SK-N-SH (cell line): ENCODE measurements at regions not wholly inside any gene's neighbourhood (a gene's known extent, or its start where the extent isn't known, plus 50 kb on each side); places are given as distances from the start of the nearest gene placed in this dataset.

Experiments
- CTCF ChIA-PET: fragments of 300-600, 350-600 bp; formaldehyde crosslinking; extraction: SDS; loops from one replicate; lab custom pipeline; 2021; lab: Yijun Ruan, JAX
- POLR2A ChIA-PET: fragments of 350-600 bp; sonication (Branson Sonifier 250); formaldehyde crosslinking; extraction: SDS; loops from one replicate; lab custom pipeline; 2020; ENCODE audit warnings: antibody characterized with exemption, inconsistent platforms; lab: Yijun Ruan, JAX
- DNase-seq: peaks from one replicate; pipeline ENCODE4 v3.0.0; 2012
- H2AFZ ChIP-seq: fragments of 200-600 bp; sonication (generic); 2 replicates; pipeline ENCODE4 v1.8.1; 2016; ENCODE audit warnings: antibody characterized with exemption, mild to moderate bottlenecking, low read depth
- H3F3A ChIP-seq: fragments of 200-600 bp; sonication (generic); replicated peaks from 2 replicates; pipeline ENCODE3; 2016; ENCODE audit warnings: antibody characterized with exemption, mild to moderate bottlenecking; ENCODE audit not compliant: insufficient read depth
- H3K27ac ChIP-seq, 2 experiments: fragments of 200-500 bp in 1 of 2; fragments of 200-600 bp in 1 of 2; sonication (Bioruptor generic) in 1 of 2; sonication (generic), shearing (Covaris generic) in 1 of 2; 2 replicates each; pipeline versions ENCODE4 v1.5.1 to v1.6.1; 2014 to 2016; ENCODE audit warnings: low read depth in 2 of 2, inconsistent platforms in 1 of 2, low read length in 1 of 2, mild to moderate bottlenecking in 1 of 2, mixed read lengths in 1 of 2
- H3K27me3 ChIP-seq: fragments of 200-600 bp; sonication (generic), shearing (Covaris generic); 2 replicates; pipeline ENCODE4 v1.6.1; 2016; ENCODE audit warnings: mixed run types; ENCODE audit not compliant: insufficient read depth
- H3K36me3 ChIP-seq, 2 experiments: fragments of 200-500 bp in 1 of 2; fragments of 200-600 bp in 1 of 2; sonication (Bioruptor generic) in 1 of 2; sonication (generic) in 1 of 2; replicated peaks in 1 of 2; 2 replicates each; pipeline versions ENCODE3 to v1.5.1; 2014 to 2016; ENCODE audit warnings: low read length in 1 of 2, mild to moderate bottlenecking in 1 of 2; ENCODE audit not compliant: insufficient read depth in 2 of 2, control insufficient read depth in 1 of 2
- H3K4me1 ChIP-seq, 2 experiments: fragments of 200-500 bp in 1 of 2; fragments of 200-600 bp in 1 of 2; sonication (Bioruptor generic) in 1 of 2; sonication (generic), shearing (Covaris generic) in 1 of 2; 2 replicates each; pipeline versions ENCODE4 v1.5.1 to v1.6.1; 2014 to 2016; ENCODE audit warnings: low read depth in 1 of 2, low read length in 1 of 2, mixed run types in 1 of 2; ENCODE audit not compliant: insufficient read depth in 2 of 2, control insufficient read depth in 1 of 2
- H3K4me2 ChIP-seq: fragments of 200-600 bp; sonication (generic), shearing (Covaris generic); 2 replicates; pipeline ENCODE4 v1.6.1; 2017; ENCODE audit warnings: mixed run types
- H3K4me3 ChIP-seq, 2 experiments: fragments of 200-500 bp in 1 of 2; fragments of 200-600 bp in 1 of 2; sonication (Bioruptor generic) in 1 of 2; sonication (generic), shearing (Covaris generic) in 1 of 2; 2 replicates each; pipeline versions ENCODE4 v1.5.1 to v1.8.1; 2014 to 2016; ENCODE audit warnings: low read depth in 2 of 2, inconsistent platforms in 1 of 2, low read length in 1 of 2, mild to moderate bottlenecking in 1 of 2, mixed read lengths in 1 of 2, moderate library complexity in 1 of 2
- H3K79me2 ChIP-seq: fragments of 200-600 bp; sonication (generic); 2 replicates; pipeline ENCODE4 v1.8.1; 2017; ENCODE audit warnings: mild to moderate bottlenecking; ENCODE audit not compliant: insufficient read depth
- H3K9ac ChIP-seq: fragments of 200-600 bp; sonication (generic); 2 replicates; pipeline ENCODE4 v1.6.1; 2017; ENCODE audit warnings: mixed run types
- H3K9me2 ChIP-seq: fragments of 200-600 bp; sonication (generic); 2 replicates; pipeline ENCODE4 v1.6.1; 2017; ENCODE audit warnings: mixed run types
- H3K9me3 ChIP-seq: fragments of 200-600 bp; sonication (generic); 2 replicates; pipeline ENCODE4 v1.6.1; 2017; ENCODE audit warnings: mixed run types, mild to moderate bottlenecking, moderate library complexity
- H4K20me1 ChIP-seq: fragments of 200-600 bp; sonication (generic); 2 replicates; pipeline ENCODE4 v1.6.1; 2017; ENCODE audit warnings: mild to moderate bottlenecking, mixed run types; ENCODE audit not compliant: insufficient read depth
- CHD2 ChIP-seq: fragments of 150-350 bp; IDR thresholded peaks from 2 replicates; pipeline ENCODE4 v1.6.1; 2018; ENCODE audit warnings: low read length; ENCODE audit not compliant: partially characterized antibody
- EP300 ChIP-seq, 2 experiments: IDR thresholded peaks; 2 replicates each; pipeline versions ENCODE4 v1.4.0 to v1.6.1; 2012; ENCODE audit warnings: borderline replicate concordance in 1 of 2, low read depth in 1 of 2, low read length in 1 of 2
- FOSL2 ChIP-seq: IDR thresholded peaks from 2 replicates; pipeline ENCODE4 v1.4.0; 2012; ENCODE audit warnings: low read depth, mild to moderate bottlenecking, moderate library complexity, borderline replicate concordance
- FOXJ3 ChIP-seq: sonication (generic); formaldehyde crosslinking; IDR thresholded peaks from 2 replicates; pipeline ENCODE4 v1.5.1; 2020; ENCODE audit warnings: mild to moderate bottlenecking, missing genetic modification reagents
- GATA2 ChIP-seq: sonication (generic); formaldehyde crosslinking; IDR thresholded peaks from 2 replicates; pipeline ENCODE4 v1.5.0; 2020; ENCODE audit warnings: mild to moderate bottlenecking, missing genetic modification reagents
- IRF3 ChIP-seq: fragments of 150-350 bp; IDR thresholded peaks from 2 replicates; pipeline ENCODE4 v1.6.1; 2016; ENCODE audit warnings: mild to moderate bottlenecking, low read depth, low read length
- MEF2A ChIP-seq: IDR thresholded peaks from 2 replicates; pipeline ENCODE4 v1.4.0; 2012; ENCODE audit warnings: low read depth, borderline replicate concordance
- NRF1 ChIP-seq: IDR thresholded peaks from 2 replicates; pipeline ENCODE4 v1.6.1; 2012; ENCODE audit warnings: low read depth, mild to moderate bottlenecking, low read length
- POLR2AphosphoS5 ChIP-seq: IDR thresholded peaks from 2 replicates; pipeline ENCODE4 v1.6.1; 2012; ENCODE audit warnings: low read depth, low read length
- RFX5 ChIP-seq: IDR thresholded peaks from 2 replicates; pipeline ENCODE4 v1.6.1; 2012; ENCODE audit warnings: mild to moderate bottlenecking, improper control_type of control experiment, low read length
- RXRA ChIP-seq: IDR thresholded peaks from 2 replicates; pipeline ENCODE4 v1.4.0; 2012; ENCODE audit warnings: low read depth, mild to moderate bottlenecking, borderline replicate concordance
- SIN3A ChIP-seq: IDR thresholded peaks from 2 replicates; pipeline ENCODE4 v1.6.1; 2012; ENCODE audit warnings: low read depth, mild to moderate bottlenecking, low read length, moderate library complexity, borderline replicate concordance
- TAF1 ChIP-seq: IDR thresholded peaks from 2 replicates; pipeline ENCODE4 v1.6.1; 2012; ENCODE audit warnings: low read depth, mild to moderate bottlenecking, low read length, moderate library complexity, borderline replicate concordance
- TCF12 ChIP-seq: IDR thresholded peaks from 2 replicates; pipeline ENCODE4 v1.4.0; 2012
- USF2 ChIP-seq: fragments of 150-350 bp; IDR thresholded peaks from 2 replicates; pipeline ENCODE4 v1.6.1; 2017; ENCODE audit warnings: antibody characterized with exemption, low read length, low read depth, borderline replicate concordance
- ZBTB33 ChIP-seq: IDR thresholded peaks from 2 replicates; pipeline ENCODE4 v1.4.0; 2012; ENCODE audit warnings: low read depth, borderline replicate concordance
- WGBS: methylation state at CpG from one replicate; pipeline ENCODE4 v1.1.6; 2017; ENCODE audit warnings: low lambda C conversion rate; 5-methylcytosine and 5-hydroxymethylcytosine counted together
- TF ChIP-seq, protein P1 (sequence below): fragments of 200-600 bp; sonication (generic); IDR thresholded peaks from 2 replicates; pipeline ENCODE4 v1.6.1; 2017; ENCODE audit warnings: antibody characterized with exemption, mild to moderate bottlenecking, moderate library complexity

DNA sequence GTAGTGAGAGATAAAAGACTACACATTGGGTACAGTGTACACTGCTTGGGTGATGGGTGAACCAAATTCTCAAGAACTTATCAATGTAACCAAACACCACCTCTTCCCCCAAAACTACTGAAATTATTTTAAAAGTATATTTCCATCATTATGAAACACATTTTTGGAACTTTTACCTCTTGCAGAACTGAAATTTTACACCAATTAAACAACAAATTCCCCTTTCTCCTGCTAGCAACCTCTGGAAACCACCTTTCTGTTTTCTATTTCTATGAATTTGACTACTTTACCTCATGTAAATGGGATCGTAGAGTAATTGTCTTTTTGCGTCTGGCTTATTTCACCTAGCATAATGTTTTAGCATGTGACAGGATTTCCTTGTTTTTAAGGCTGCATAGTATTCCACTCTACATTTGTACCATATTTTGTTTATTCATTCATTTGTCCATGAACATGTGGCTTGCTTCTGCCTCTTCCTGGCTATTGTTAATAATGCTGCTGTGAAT, 149.9 kb upstream of the PHACTR1 start:
- Histone ChIP-seq H3K9me2 (no peaks in the 10 kb centered on the region), H3K4me2 (no peak overlapping the region), H3K36me3 (no peaks in the 10 kb centered on the region), H3K79me2 (no peaks in the 10 kb centered on the region), H3K4me1 (peaks cover 0 to 3% of the 10 kb centered on the region in 2 experiments; a peak in 2 of 4 replicates), H3F3A (peaks cover 3% of the 10 kb centered on the region), H3K4me3 (no peak overlapping the region), H2AFZ (no peak overlapping the region), H4K20me1 (no peaks in the 10 kb centered on the region)
- POLR2A ChIA-PET, result no interaction called here
- DNase-seq, result no peak
- 88% methylated on average over 2 of the region's 2 CpGs for WGBS
- no peak for TF ChIP-seq EP300 (IDR thresholded peaks at IDR 0.05; ENCODE audit: borderline replicate concordance in 1 of 2, low read depth in 1 of 2, low read length in 1 of 2)
- no peak for TF ChIP-seq MEF2A
- TF ChIP-seq FOXJ3, result no peak
- TF ChIP-seq USF2, result no peak
- no peak for TF ChIP-seq TAF1
- TF ChIP-seq RFX5, result no peak
- no peak for TF ChIP-seq TCF12
- TF ChIP-seq IRF3, result no peak
- no peak for TF ChIP-seq RXRA
- no peak for TF ChIP-seq ZBTB33
- TF ChIP-seq CHD2, result no peak
- TF ChIP-seq SIN3A, result no peak
- TF ChIP-seq GATA2 (CRISPR knock-in tag), result no peak
- TF ChIP-seq NRF1, result no peak
- TF ChIP-seq FOSL2, result no peak
- no peak for TF ChIP-seq POLR2AphosphoS5
- TF ChIP-seq, protein P1, sequence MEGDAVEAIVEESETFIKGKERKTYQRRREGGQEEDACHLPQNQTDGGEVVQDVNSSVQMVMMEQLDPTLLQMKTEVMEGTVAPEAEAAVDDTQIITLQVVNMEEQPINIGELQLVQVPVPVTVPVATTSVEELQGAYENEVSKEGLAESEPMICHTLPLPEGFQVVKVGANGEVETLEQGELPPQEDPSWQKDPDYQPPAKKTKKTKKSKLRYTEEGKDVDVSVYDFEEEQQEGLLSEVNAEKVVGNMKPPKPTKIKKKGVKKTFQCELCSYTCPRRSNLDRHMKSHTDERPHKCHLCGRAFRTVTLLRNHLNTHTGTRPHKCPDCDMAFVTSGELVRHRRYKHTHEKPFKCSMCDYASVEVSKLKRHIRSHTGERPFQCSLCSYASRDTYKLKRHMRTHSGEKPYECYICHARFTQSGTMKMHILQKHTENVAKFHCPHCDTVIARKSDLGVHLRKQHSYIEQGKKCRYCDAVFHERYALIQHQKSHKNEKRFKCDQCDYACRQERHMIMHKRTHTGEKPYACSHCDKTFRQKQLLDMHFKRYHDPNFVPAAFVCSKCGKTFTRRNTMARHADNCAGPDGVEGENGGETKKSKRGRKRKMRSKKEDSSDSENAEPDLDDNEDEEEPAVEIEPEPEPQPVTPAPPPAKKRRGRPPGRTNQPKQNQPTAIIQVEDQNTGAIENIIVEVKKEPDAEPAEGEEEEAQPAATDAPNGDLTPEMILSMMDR, result no peak
- TF ChIP-seq, all 33 proteins: peak for 0
- Histone ChIP-seq H3K9me3 (no peaks in the 10 kb centered on the region), H3K27me3 (no peaks in the 10 kb centered on the region), H3K9ac (no peak overlapping the region), H3K27ac (no peak overlapping the region)
- CTCF ChIA-PET, result no interaction called here
